Mesenchymal stem cell (in vitro differentiated cells and primary cell): ENCODE measurements at regions not wholly inside any gene's neighbourhood (a gene's known extent, or its start where the extent isn't known, plus 50 kb on each side); places are given as distances from the start of the nearest gene placed in this dataset.

Source experiments
- DNase-seq: peaks from one replicate; pipeline ENCODE4 v3.0.0-alpha.2; 2013
- H2AFZ ChIP-seq: one replicate; pipeline ENCODE4 v1.6.1; 2013; ENCODE audit warnings: low read depth, mild to moderate bottlenecking, control low read depth, inconsistent platforms, low read length, moderate library complexity
- H2AK5ac ChIP-seq: 2 replicates; pipeline ENCODE4 v1.6.1; 2013; ENCODE audit warnings: low read length, moderate library complexity, mild to moderate bottlenecking, inconsistent platforms; ENCODE audit not compliant: severe bottlenecking
- H2BK120ac ChIP-seq: one replicate; pipeline ENCODE4 v1.6.1; 2013; ENCODE audit warnings: low read depth, mild to moderate bottlenecking, inconsistent platforms, low read length, moderate library complexity
- H2BK12ac ChIP-seq, 2 experiments: one replicate each; pipeline ENCODE4 v1.6.1; 2013; ENCODE audit warnings: inconsistent platforms in 2 of 2, low read length in 2 of 2, mild to moderate bottlenecking in 2 of 2, moderate library complexity in 2 of 2, control low read depth in 1 of 2
- H2BK15ac ChIP-seq: one replicate; pipeline ENCODE4 v1.6.1; 2013; ENCODE audit warnings: mild to moderate bottlenecking, low read depth, inconsistent platforms; ENCODE audit not compliant: poor library complexity, severe bottlenecking
- H2BK5ac ChIP-seq: 2 replicates; pipeline ENCODE4 v1.6.1; 2013; ENCODE audit warnings: low read depth, mild to moderate bottlenecking, low read length, control low read depth, inconsistent platforms; ENCODE audit not compliant: poor library complexity, severe bottlenecking
- H3K14ac ChIP-seq, 2 experiments: one replicate each; pipeline ENCODE4 v1.6.1; 2013; ENCODE audit warnings: inconsistent platforms in 2 of 2, low read length in 2 of 2, control low read depth in 1 of 2, mild to moderate bottlenecking in 1 of 2, moderate library complexity in 1 of 2
- H3K18ac ChIP-seq, 2 experiments: one replicate each; pipeline ENCODE4 v1.6.1; 2013; ENCODE audit warnings: inconsistent platforms in 2 of 2, low read length in 2 of 2, control low read depth in 1 of 2, low read depth in 1 of 2, mild to moderate bottlenecking in 1 of 2
- H3K23ac ChIP-seq, 2 experiments: one replicate each; pipeline ENCODE4 v1.6.1; 2013; ENCODE audit warnings: inconsistent platforms in 2 of 2, low read length in 2 of 2, mild to moderate bottlenecking in 2 of 2, moderate library complexity in 2 of 2, control low read depth in 1 of 2
- H3K27ac ChIP-seq: 2 replicates; pipeline ENCODE4 v1.5.1; 2013; ENCODE audit warnings: mild to moderate bottlenecking, moderate library complexity, low read length, control low read depth, inconsistent platforms; ENCODE audit not compliant: poor library complexity, severe bottlenecking
- H3K27me3 ChIP-seq, 2 experiments: 2 replicates each; pipeline versions ENCODE4 v1.6.1 to v1.7.0; 2013; ENCODE audit warnings: low read length in 2 of 2, mild to moderate bottlenecking in 2 of 2, moderate library complexity in 2 of 2, control low read depth in 1 of 2, inconsistent platforms in 1 of 2; ENCODE audit not compliant: control insufficient read depth in 1 of 2, insufficient read depth in 1 of 2
- H3K36me3 ChIP-seq, 2 experiments: 2 replicates each; pipeline versions ENCODE4 v1.6.1 to v1.7.0; 2013; ENCODE audit warnings: low read length in 2 of 2, control low read depth in 1 of 2, inconsistent platforms in 1 of 2, low read depth in 1 of 2, mild to moderate bottlenecking in 1 of 2; ENCODE audit not compliant: insufficient read depth in 2 of 2, control insufficient read depth in 1 of 2
- H3K4ac ChIP-seq, 2 experiments: one replicate each; pipeline ENCODE4 v1.6.1; 2013; ENCODE audit warnings: inconsistent platforms in 2 of 2, low read length in 2 of 2, mild to moderate bottlenecking in 2 of 2, moderate library complexity in 2 of 2, control low read depth in 1 of 2, low read depth in 1 of 2
- H3K4me1 ChIP-seq: 2 replicates; pipeline ENCODE4 v1.6.1; 2013; ENCODE audit warnings: low read depth, low read length, control low read depth; ENCODE audit not compliant: control insufficient read depth, insufficient read depth
- H3K4me2 ChIP-seq: 2 replicates; pipeline ENCODE4 v1.6.1; 2013; ENCODE audit warnings: low read length, mild to moderate bottlenecking, inconsistent platforms; ENCODE audit not compliant: poor library complexity, severe bottlenecking
- H3K4me3 ChIP-seq, 2 experiments: 2 replicates each; pipeline versions ENCODE4 v1.5.1 to v1.7.0; 2013; ENCODE audit warnings: low read length in 2 of 2, mild to moderate bottlenecking in 2 of 2, control low read depth in 1 of 2, low read depth in 1 of 2; ENCODE audit not compliant: insufficient read depth in 1 of 2
- H3K79me1 ChIP-seq: replicated peaks from 2 replicates; pipeline ENCODE4 v1.6.1; 2013; ENCODE audit warnings: mild to moderate bottlenecking, control low read depth, low read length, inconsistent platforms; ENCODE audit not compliant: poor library complexity, severe bottlenecking
- H3K9ac ChIP-seq: 2 replicates; pipeline ENCODE4 v1.7.0; 2013; ENCODE audit warnings: mild to moderate bottlenecking, low read length, moderate library complexity
- H3K9me3 ChIP-seq: 2 replicates; pipeline ENCODE4 v1.7.0; 2013; ENCODE audit warnings: mild to moderate bottlenecking, low read length; ENCODE audit not compliant: control insufficient read depth
- H4K8ac ChIP-seq: one replicate; pipeline ENCODE4 v1.6.1; 2013; ENCODE audit warnings: inconsistent platforms, mild to moderate bottlenecking, low read length, moderate library complexity
- H4K91ac ChIP-seq: one replicate; pipeline ENCODE4 v1.6.1; 2013; ENCODE audit warnings: mild to moderate bottlenecking, low read length, inconsistent platforms
- WGBS: methylation state at CpG from one replicate; pipeline ENCODE4 v1.1.7; 2013; ENCODE audit warnings: mixed read lengths; 5-methylcytosine and 5-hydroxymethylcytosine counted together

DNA sequence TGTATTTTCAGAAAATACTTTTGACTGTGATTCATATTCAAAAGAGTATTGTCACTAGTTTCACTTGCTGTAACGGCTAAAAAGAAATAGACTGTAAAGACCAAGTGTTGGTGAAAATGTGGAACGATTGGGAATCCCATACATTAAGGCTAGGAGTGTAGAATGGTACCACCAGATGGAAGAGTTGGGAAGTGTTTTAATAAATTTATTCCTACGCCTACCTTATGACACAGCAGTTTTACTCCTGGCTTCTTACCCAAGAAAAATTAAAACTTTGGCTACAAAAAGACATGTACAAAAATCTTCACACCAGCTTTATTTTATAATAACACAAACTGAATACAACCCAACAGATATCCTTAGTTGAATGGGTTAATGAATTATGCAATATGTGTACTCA lies 256.2 kb downstream of the TAF11L14 start:
- WGBS: 62% methylated on average over 1 of the region's 3 CpGs
- H3K4me1 ChIP-seq: no peaks in the 10 kb centered on the region

DNA sequence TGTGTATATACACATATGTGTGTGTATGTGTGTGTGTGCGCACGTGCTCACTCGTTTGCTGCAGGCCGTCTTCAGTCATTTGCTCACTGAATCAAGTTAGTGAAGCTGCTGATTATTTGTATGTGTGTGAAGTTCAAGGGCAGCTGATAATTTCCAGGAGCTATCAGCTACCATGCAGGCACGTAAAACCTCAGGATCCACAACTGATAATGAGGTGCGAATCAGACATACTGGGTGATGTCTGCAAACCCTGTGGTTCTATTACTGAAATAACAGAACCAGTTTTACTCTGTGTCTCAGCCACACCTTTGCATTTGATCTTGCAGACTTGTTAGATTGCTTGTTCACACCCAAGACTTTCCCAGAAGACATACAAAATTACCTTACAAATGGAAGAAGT lies 257.6 kb downstream of the TAF11L14 start:
- no peak overlapping the region for H2AFZ ChIP-seq
- no peaks in the 10 kb centered on the region for H3K27me3 ChIP-seq
- 58% methylated on average over 6 of the region's 6 CpGs for WGBS
- H3K18ac ChIP-seq: no peak overlapping the region
- H2BK5ac ChIP-seq: no peak overlapping the region
- no peak overlapping the region for H3K4me2 ChIP-seq
- no peak overlapping the region for H3K27ac ChIP-seq
- H4K8ac ChIP-seq: no peak overlapping the region
- H3K4ac ChIP-seq: no peak overlapping the region
- H3K14ac ChIP-seq: no peak overlapping the region
- H3K9me3 ChIP-seq: no peaks in the 10 kb centered on the region
- H3K23ac ChIP-seq: no peak overlapping the region
- peak overlapping the region; percentile 68 for H2BK15ac ChIP-seq
- no peaks in the 10 kb centered on the region for H3K36me3 ChIP-seq
- DNase-seq: no peak
- H3K4me3 ChIP-seq: no peak overlapping the region
- no peak overlapping the region for H2AK5ac ChIP-seq
- no peak overlapping the region for H2BK12ac ChIP-seq
- no peak overlapping the region for H4K91ac ChIP-seq
- no peak overlapping the region for H3K9ac ChIP-seq
- no peaks in the 10 kb centered on the region for H3K79me1 ChIP-seq
- no peaks in the 10 kb centered on the region for H3K4me1 ChIP-seq
- H2BK120ac ChIP-seq: no peak overlapping the region

More for the DNA sequence above, 256.2 kb downstream of the TAF11L14 start:
- no peak overlapping the region for H2AFZ ChIP-seq
- no peak overlapping the region for H2AK5ac ChIP-seq
- H3K27ac ChIP-seq: no peak overlapping the region
- H3K36me3 ChIP-seq: no peaks in the 10 kb centered on the region
- no peak overlapping the region for H3K4me2 ChIP-seq
- no peaks in the 10 kb centered on the region for H3K9me3 ChIP-seq
- no peak overlapping the region for H3K14ac ChIP-seq
- H3K9ac ChIP-seq: no peak overlapping the region
- H3K23ac ChIP-seq: no peak overlapping the region
- no peak overlapping the region for H2BK5ac ChIP-seq
- no peak overlapping the region for H2BK120ac ChIP-seq
- no peak overlapping the region for H4K91ac ChIP-seq
- H3K4me3 ChIP-seq: no peak overlapping the region
- no peak overlapping the region for H2BK12ac ChIP-seq
- H3K27me3 ChIP-seq: no peaks in the 10 kb centered on the region
- no peak overlapping the region for H3K18ac ChIP-seq
- H3K4ac ChIP-seq: no peak overlapping the region
- no peaks in the 10 kb centered on the region for H3K79me1 ChIP-seq
- no peak overlapping the region for H2BK15ac ChIP-seq
- DNase-seq: no peak
- no peak overlapping the region for H4K8ac ChIP-seq

DNA sequence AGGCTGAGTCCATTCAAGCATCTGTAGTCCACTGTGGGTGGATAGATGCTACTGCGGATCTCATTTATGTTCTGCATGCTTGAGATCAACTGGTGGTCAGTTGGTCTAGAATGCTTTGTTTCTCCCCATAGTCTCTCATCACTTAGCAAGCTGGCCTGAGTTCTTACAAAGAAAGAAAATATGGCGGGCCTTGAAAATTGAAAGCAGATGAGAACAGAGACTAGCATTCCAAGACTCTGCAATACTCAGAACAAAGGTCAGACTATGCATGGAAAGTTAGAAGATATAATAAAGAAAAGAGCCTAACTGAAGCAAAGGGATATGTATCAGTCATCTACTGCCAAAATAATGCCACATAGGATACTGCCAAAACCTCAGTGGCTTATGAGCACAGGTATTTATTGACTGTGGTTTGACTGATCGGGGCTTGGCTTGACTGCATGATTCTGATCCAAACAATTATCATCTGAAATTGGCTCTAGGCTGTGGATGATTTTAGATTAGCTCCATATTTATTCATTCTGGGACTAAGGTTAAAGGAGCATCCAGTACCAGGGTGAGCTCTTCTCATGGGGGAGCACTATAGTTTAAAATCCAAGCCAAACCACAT lies 258.9 kb downstream of the TAF11L14 start:
- H3K18ac ChIP-seq: no peak overlapping the region
- H2BK15ac ChIP-seq: no peak overlapping the region
- no peak overlapping the region for H3K27ac ChIP-seq
- no peak overlapping the region for H2BK120ac ChIP-seq
- H3K23ac ChIP-seq: no peak overlapping the region
- DNase-seq: no peak
- H3K27me3 ChIP-seq: no peaks in the 10 kb centered on the region
- no peak overlapping the region for H3K4me2 ChIP-seq
- no peak overlapping the region for H2BK12ac ChIP-seq
- no peaks in the 10 kb centered on the region for H3K36me3 ChIP-seq
- no peak overlapping the region for H4K91ac ChIP-seq
- no peak overlapping the region for H3K9ac ChIP-seq
- H3K4me3 ChIP-seq: no peak overlapping the region
- no peak overlapping the region for H2BK5ac ChIP-seq
- WGBS: 70% methylated on average over 3 of the region's 3 CpGs
- no peak overlapping the region for H4K8ac ChIP-seq
- no peaks in the 10 kb centered on the region for H3K79me1 ChIP-seq
- no peaks in the 10 kb centered on the region for H3K9me3 ChIP-seq
- H3K4ac ChIP-seq: no peak overlapping the region
- H3K14ac ChIP-seq: no peak overlapping the region
- H2AFZ ChIP-seq: no peak overlapping the region
- no peaks in the 10 kb centered on the region for H3K4me1 ChIP-seq
- no peak overlapping the region for H2AK5ac ChIP-seq

DNA sequence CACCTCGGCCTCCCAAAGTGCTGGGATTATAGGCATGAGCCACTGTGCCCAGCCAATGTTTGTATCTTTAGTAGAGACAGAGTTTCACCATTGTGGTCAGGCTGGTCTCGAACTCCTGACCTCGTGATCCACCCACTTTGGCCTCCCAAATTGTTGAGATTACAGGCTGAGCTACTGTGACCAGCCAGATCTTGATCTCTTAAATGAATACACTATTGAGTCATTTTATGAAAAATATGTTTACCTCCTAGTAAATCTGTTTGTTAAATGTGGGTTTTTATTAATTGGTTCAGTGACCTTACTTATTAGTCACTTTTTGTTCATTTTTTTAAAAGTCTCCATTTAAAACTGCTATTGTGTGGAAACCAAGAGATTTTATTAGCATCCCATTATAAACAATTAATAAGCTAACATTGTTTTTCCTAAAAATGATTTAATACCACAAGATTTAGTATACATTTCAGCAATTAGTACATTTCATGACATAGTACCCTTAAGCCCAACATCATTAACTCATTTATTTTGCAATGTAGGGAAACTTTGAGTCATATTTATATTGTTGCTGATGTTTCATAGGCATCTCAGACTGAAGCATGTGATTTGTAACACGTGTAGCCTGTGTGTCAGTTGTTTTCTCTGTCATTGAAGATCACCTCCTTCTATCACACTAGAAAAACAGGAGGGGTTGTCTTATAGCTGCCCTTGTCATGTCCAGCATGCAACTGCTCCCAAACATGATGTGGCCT lies 261.2 kb downstream of the TAF11L14 start:
- no peaks in the 10 kb centered on the region for H3K9me3 ChIP-seq
- H3K9ac ChIP-seq: peak overlapping the region; percentile 58
- no peak overlapping the region for H2AK5ac ChIP-seq
- H2BK12ac ChIP-seq: no peak overlapping the region
- H3K23ac ChIP-seq: no peak overlapping the region
- H3K4ac ChIP-seq: no peak overlapping the region
- H2BK120ac ChIP-seq: no peak overlapping the region
- no peaks in the 10 kb centered on the region for H3K27me3 ChIP-seq
- H3K14ac ChIP-seq: no peak overlapping the region
- no peak overlapping the region for H3K4me3 ChIP-seq
- H3K79me1 ChIP-seq: no peaks in the 10 kb centered on the region
- WGBS: 71% methylated on average over 4 of the region's 4 CpGs
- H2BK15ac ChIP-seq: no peak overlapping the region
- H2AFZ ChIP-seq: no peak overlapping the region
- H3K27ac ChIP-seq: no peak overlapping the region
- H4K91ac ChIP-seq: no peak overlapping the region
- no peak overlapping the region for H3K4me2 ChIP-seq
- no peak overlapping the region for H3K18ac ChIP-seq
- no peak for DNase-seq
- no peak overlapping the region for H4K8ac ChIP-seq
- H3K4me1 ChIP-seq: no peaks in the 10 kb centered on the region
- H3K36me3 ChIP-seq: no peaks in the 10 kb centered on the region
- H2BK5ac ChIP-seq: no peak overlapping the region
